Brain microvascular endothelial cell (primary cell): ENCODE measurements at regions not wholly inside any gene's neighbourhood (a gene's known extent, or its start where the extent isn't known, plus 50 kb on each side); places are given as distances from the start of the nearest gene placed in this dataset.

Experiments
- DNase-seq: peaks from one replicate; pipeline ENCODE4 v3.0.0-alpha.2; 2020
- H3K27ac ChIP-seq: fragments of 250-450 bp; sonication (Bioruptor Pico); 2 replicates; pipeline ENCODE4 v1.5.1; 2020; ENCODE audit warnings: mild to moderate bottlenecking, moderate library complexity
- H3K27me3 ChIP-seq: fragments of 250-450 bp; sonication (Bioruptor Pico); replicated peaks from 2 replicates; pipeline ENCODE4 v1.5.1; 2020; ENCODE audit warnings: mild to moderate bottlenecking
- H3K36me3 ChIP-seq: fragments of 250-450 bp; sonication (Bioruptor Pico); replicated peaks from 2 replicates; pipeline ENCODE4 v1.5.1; 2020; ENCODE audit warnings: mild to moderate bottlenecking
- H3K4me3 ChIP-seq: 2 replicates; pipeline ENCODE4 v1.5.1; 2011; ENCODE audit warnings: low read depth, mild to moderate bottlenecking, control low read depth, low read length, moderate library complexity
- CTCF ChIP-seq: IDR thresholded peaks from 2 replicates; pipeline ENCODE4 v1.5.1; 2011; ENCODE audit warnings: low read depth, mild to moderate bottlenecking, moderate library complexity, low read length, control low read depth, inconsistent platforms; ENCODE audit errors: missing control alignments
- in situ Hi-C: cut with HindIII; loops from 2 replicates; pipeline ENCODE4 v1.10.0; 2017; ENCODE audit warnings: low sequenced_read_pairs, low pct_ligation_motif_present

GRCh38 chrX:13518126-13518525, 51.3 kb upstream of the EGFL6 start:
- no peak for DNase-seq
- no peak overlapping the region for H3K27ac ChIP-seq
- in situ Hi-C loops = no loop called here
- H3K36me3 ChIP-seq = no peaks in the 10 kb centered on the region
- TF ChIP-seq CTCF = no peak
- H3K27me3 ChIP-seq = no peaks in the 10 kb centered on the region
- no peak overlapping the region for H3K4me3 ChIP-seq

DNA sequence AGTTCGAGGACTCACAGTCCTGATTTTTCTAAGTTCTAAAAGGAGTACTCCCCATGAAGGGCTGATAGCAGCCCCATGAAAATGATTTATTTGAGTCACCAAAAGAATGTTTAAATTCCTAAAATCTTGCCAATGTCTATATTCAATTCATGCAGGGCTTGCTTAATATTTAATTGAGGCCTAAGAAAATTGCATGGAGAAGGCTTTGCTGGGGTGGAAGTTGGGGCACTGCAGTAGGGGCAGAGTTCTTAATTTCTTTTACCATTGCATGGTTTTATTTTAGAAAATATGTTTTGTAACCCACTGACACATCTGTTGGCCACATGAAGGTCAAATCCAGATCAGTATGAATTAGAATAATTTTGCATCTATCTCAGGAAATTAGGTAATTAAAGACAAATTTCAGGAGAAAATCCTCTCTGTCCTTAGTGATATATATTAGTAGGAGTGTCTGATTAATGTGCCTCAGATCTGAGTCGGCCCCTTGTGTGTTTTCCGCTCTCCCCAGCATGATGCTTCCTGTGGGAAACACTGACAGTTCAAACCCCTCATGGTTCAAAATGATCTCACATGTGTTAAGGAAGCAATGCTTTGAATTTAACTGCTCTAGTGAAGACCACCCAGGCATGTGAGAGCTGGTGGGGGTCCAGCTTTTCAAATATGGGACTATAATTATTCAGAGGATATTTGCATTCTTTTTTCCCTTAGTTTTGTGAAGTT, 54.0 kb upstream of the EGFL6 start:
- Histone ChIP-seq H3K27me3 (no peaks in the 10 kb centered on the region), H3K36me3 (no peaks in the 10 kb centered on the region), H3K4me3 (no peak overlapping the region), H3K27ac (no peak overlapping the region)
- in situ Hi-C loops = no loop called here
- TF ChIP-seq CTCF = no peak
- no peak for DNase-seq

GRCh38 chrX:13511944-13512330, 57.5 kb upstream of the EGFL6 start:
- in situ Hi-C loops = no loop called here
- H3K27me3 ChIP-seq = no peaks in the 10 kb centered on the region
- no peak overlapping the region for H3K27ac ChIP-seq
- H3K4me3 ChIP-seq = no peak overlapping the region
- no peak for TF ChIP-seq CTCF
- no peaks in the 10 kb centered on the region for H3K36me3 ChIP-seq
- DNase-seq = no peak

- Histone ChIP-seq H3K4me3 (no peak overlapping the region), H3K36me3 (no peaks in the 10 kb centered on the region), H3K27ac (no peak overlapping the region), H3K27me3 (no peaks in the 10 kb centered on the region)
- in situ Hi-C loops = no loop called here
- TF ChIP-seq CTCF = no peak
- DNase-seq = no peak
Observed at GRCh38 chrX:13511241-13511943, 58.0 kb upstream of the EGFL6 start.

DNA sequence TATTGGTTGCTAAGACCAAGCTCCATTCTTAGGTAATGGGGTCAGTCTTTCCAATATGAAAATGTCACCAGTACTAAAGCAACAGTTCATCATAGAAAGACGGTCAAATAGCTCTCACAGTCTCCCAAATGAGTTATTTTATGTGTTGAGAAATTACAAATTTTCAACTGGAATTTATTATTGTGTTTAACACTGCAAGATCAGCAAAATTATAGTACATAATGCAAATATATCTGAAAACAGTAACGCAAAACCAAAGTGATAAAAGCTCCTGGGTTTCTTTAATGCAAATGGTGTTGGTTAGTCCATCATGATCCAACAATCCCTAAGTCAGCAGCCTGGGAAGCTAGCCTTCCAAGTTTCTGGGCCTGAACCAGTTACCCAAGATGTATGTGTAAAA, 61.5 kb upstream of the EGFL6 start:
- in situ Hi-C loops = no loop called here
- Histone ChIP-seq H3K36me3 (no peaks in the 10 kb centered on the region), H3K27me3 (no peaks in the 10 kb centered on the region), H3K27ac (no peak overlapping the region), H3K4me3 (no peak overlapping the region)
- no peak for TF ChIP-seq CTCF
- no peak for DNase-seq
